GM23338 (cell line): ENCODE measurements at regions not wholly inside any gene's neighbourhood (a gene's known extent, or its start where the extent isn't known, plus 50 kb on each side); places are given as distances from the start of the nearest gene placed in this dataset.
"Not testable (repeated sequence)": the region's sequence is repeated elsewhere in the genome, so short reads cannot be mapped to it uniquely, and the experiment has no call there.

Experiments used
- EZH2 ChIP-seq: fragments of 200-600 bp; sonication (generic); IDR thresholded peaks from one replicate; pipeline ENCODE4 v1.8.0; 2017; ENCODE audit warnings: antibody characterized with exemption, mild to moderate bottlenecking, low read depth; ENCODE audit not compliant: unreplicated experiment
- EZH2phosphoT487 ChIP-seq: fragments of 200-600 bp; sonication (generic); IDR thresholded peaks from one replicate; pipeline ENCODE4 v1.8.1; 2018; ENCODE audit warnings: antibody characterized with exemption; ENCODE audit not compliant: unreplicated experiment
- POLR2AphosphoS5 ChIP-seq: IDR thresholded peaks from 2 replicates; pipeline ENCODE4 v1.6.1; 2016; ENCODE audit warnings: antibody characterized with exemption, low read depth
- REST ChIP-seq: IDR thresholded peaks from one replicate; pipeline ENCODE4 v1.6.1; 2018; ENCODE audit warnings: antibody characterized with exemption; ENCODE audit not compliant: unreplicated experiment
- TF ChIP-seq, protein P1 (sequence below), 2 experiments: fragments of 200-600 bp in 1 of 2; sonication (generic) in 1 of 2; conservative IDR thresholded peaks; 2 replicates each; pipeline versions ENCODE4 v1.5.1 to v1.6.1; 2016 to 2017; ENCODE audit warnings: antibody characterized with exemption in 2 of 2, low read depth in 2 of 2, mild to moderate bottlenecking in 2 of 2, moderate library complexity in 1 of 2
- TF ChIP-seq, protein P2 (sequence below): IDR thresholded peaks from 2 replicates; pipeline ENCODE4 v1.6.1; 2016; ENCODE audit warnings: antibody characterized with exemption

DNA sequence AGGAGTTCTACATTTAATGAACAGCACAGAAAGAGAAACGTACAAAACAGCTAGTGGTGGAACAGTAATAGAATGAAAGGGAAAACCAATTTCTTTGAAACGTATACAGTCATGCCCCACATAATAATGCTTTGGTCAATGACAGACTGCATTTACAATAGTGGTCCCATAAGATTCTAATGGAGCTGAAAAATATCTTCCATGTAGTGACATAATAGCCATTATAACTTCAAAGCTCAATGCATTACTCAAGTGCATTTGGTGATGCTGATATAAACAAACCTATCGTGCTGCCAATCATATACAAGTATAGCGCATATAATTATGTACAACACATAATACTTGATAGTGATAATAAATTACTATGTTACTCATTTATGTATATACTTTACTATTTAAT lies 1008.9 kb upstream of the FOXG1 start:
- TF ChIP-seq, protein P1, sequence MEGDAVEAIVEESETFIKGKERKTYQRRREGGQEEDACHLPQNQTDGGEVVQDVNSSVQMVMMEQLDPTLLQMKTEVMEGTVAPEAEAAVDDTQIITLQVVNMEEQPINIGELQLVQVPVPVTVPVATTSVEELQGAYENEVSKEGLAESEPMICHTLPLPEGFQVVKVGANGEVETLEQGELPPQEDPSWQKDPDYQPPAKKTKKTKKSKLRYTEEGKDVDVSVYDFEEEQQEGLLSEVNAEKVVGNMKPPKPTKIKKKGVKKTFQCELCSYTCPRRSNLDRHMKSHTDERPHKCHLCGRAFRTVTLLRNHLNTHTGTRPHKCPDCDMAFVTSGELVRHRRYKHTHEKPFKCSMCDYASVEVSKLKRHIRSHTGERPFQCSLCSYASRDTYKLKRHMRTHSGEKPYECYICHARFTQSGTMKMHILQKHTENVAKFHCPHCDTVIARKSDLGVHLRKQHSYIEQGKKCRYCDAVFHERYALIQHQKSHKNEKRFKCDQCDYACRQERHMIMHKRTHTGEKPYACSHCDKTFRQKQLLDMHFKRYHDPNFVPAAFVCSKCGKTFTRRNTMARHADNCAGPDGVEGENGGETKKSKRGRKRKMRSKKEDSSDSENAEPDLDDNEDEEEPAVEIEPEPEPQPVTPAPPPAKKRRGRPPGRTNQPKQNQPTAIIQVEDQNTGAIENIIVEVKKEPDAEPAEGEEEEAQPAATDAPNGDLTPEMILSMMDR (conservative IDR thresholded peaks at IDR 0.05; ENCODE audit: low read depth in 2 of 2), result not testable (repeated sequence)
- TF ChIP-seq EZH2, REST, EZH2phosphoT487, POLR2AphosphoS5: not testable (repeated sequence)
- TF ChIP-seq, protein P2, sequence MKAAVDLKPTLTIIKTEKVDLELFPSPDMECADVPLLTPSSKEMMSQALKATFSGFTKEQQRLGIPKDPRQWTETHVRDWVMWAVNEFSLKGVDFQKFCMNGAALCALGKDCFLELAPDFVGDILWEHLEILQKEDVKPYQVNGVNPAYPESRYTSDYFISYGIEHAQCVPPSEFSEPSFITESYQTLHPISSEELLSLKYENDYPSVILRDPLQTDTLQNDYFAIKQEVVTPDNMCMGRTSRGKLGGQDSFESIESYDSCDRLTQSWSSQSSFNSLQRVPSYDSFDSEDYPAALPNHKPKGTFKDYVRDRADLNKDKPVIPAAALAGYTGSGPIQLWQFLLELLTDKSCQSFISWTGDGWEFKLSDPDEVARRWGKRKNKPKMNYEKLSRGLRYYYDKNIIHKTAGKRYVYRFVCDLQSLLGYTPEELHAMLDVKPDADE, result not testable (repeated sequence)
